H1 (cell line): ENCODE measurements at regions not wholly inside any gene's neighbourhood (a gene's known extent, or its start where the extent isn't known, plus 50 kb on each side); places are given as distances from the start of the nearest gene placed in this dataset.

Source experiments
- CTCF ChIA-PET: fragments of 300-600 bp; sonication (Branson Sonifier 250); formaldehyde crosslinking; loops from one replicate; lab custom pipeline; 2021; ENCODE audit not compliant: partially characterized antibody; lab: Charles Lee
- POLR2A ChIA-PET: fragments of 300-600 bp; sonication (Branson Sonifier 250); formaldehyde crosslinking; loops from one replicate; lab custom pipeline; 2021; ENCODE audit warnings: inconsistent platforms; ENCODE audit not compliant: partially characterized antibody; lab: Charles Lee
- DNase-seq, 2 experiments: peaks; one replicate each; pipeline versions ENCODE4 v3.0.0 to v3.0.0-alpha.2; 2010 to 2022; ENCODE audit warnings: low spot score in 2 of 2, low read depth in 1 of 2, mixed read lengths in 1 of 2
- FAIRE-seq: peaks from 2 replicates; lab custom pipeline; 2011; peaks lifted over from hg19 to GRCh38; lab: Jason Lieb, UNC
- H2AFZ ChIP-seq: 2 replicates; pipeline ENCODE4 v1.8.1; 2012; ENCODE audit warnings: low read length, inconsistent platforms
- H2AK5ac ChIP-seq: 2 replicates; pipeline ENCODE4 v1.6.1; 2013; ENCODE audit warnings: low read depth, low read length
- H2BK120ac ChIP-seq: replicated peaks from 2 replicates; pipeline ENCODE3; 2013; ENCODE audit warnings: low read depth, low read length, inconsistent platforms
- H2BK12ac ChIP-seq: 2 replicates; pipeline ENCODE4 v1.6.1; 2013; ENCODE audit warnings: low read depth, low read length
- H2BK15ac ChIP-seq: 2 replicates; pipeline ENCODE4 v1.6.1; 2013; ENCODE audit warnings: low read length
- H2BK20ac ChIP-seq: 2 replicates; pipeline ENCODE4 v1.6.1; 2013; ENCODE audit warnings: low read length
- H2BK5ac ChIP-seq: 2 replicates; pipeline ENCODE4 v1.6.1; 2013; ENCODE audit warnings: low read depth, low read length
- H3K14ac ChIP-seq: 2 replicates; pipeline ENCODE4 v1.6.1; 2013; ENCODE audit warnings: inconsistent platforms; ENCODE audit not compliant: insufficient read length
- H3K18ac ChIP-seq: 2 replicates; pipeline ENCODE4 v1.6.1; 2013; ENCODE audit warnings: low read length; ENCODE audit errors: extremely low read depth
- H3K23ac ChIP-seq: 2 replicates; pipeline ENCODE4 v1.6.1; 2013; ENCODE audit warnings: inconsistent platforms; ENCODE audit not compliant: insufficient read length
- H3K23me2 ChIP-seq: 2 replicates; pipeline ENCODE4 v1.6.1; 2013; ENCODE audit warnings: low read depth, low read length
- H3K27ac ChIP-seq: 2 replicates; pipeline ENCODE4 v1.6.1; 2011; ENCODE audit warnings: low read depth, low read length, inconsistent platforms
- H3K27me3 ChIP-seq, 4 experiments: replicated peaks in 1 of 4; 1 replicate in 1 of 4; 2 replicates in 3 of 4; pipeline versions ENCODE4 v1.6.1 to v1.8.1; 2011 to 2013; ENCODE audit warnings: low read length in 3 of 4, mild to moderate bottlenecking in 3 of 4, inconsistent platforms in 2 of 4, mixed read lengths in 2 of 4, moderate library complexity in 1 of 4; ENCODE audit not compliant: control insufficient read depth in 3 of 4, insufficient read depth in 3 of 4; ENCODE audit errors: extremely low read depth in 1 of 4
- H3K36me3 ChIP-seq, 4 experiments: 2 replicates each; pipeline versions ENCODE4 v1.6.1 to v1.8.1; 2011 to 2013; ENCODE audit warnings: mild to moderate bottlenecking in 4 of 4, low read length in 3 of 4, moderate library complexity in 2 of 4, control low read depth in 1 of 4, inconsistent platforms in 1 of 4; ENCODE audit not compliant: insufficient read depth in 4 of 4, control insufficient read depth in 2 of 4
- H3K4ac ChIP-seq: replicated peaks from 2 replicates; pipeline ENCODE3; 2013; ENCODE audit warnings: low read length, low read depth, mixed read lengths, inconsistent platforms; ENCODE audit not compliant: insufficient read length
- H3K4me1 ChIP-seq, 4 experiments: replicated peaks in 1 of 4; 1 replicate in 1 of 4; 2 replicates in 3 of 4; pipeline versions ENCODE4 v1.6.1 to v1.8.1; 2011 to 2013; ENCODE audit warnings: low read length in 3 of 4, inconsistent platforms in 2 of 4, mixed read lengths in 1 of 4; ENCODE audit not compliant: insufficient read depth in 4 of 4, control insufficient read depth in 3 of 4
- H3K4me2 ChIP-seq, 2 experiments: 2 replicates each; pipeline versions ENCODE4 v1.6.1 to v1.8.1; 2011 to 2013; ENCODE audit warnings: low read depth in 2 of 2, low read length in 2 of 2, control low read depth in 1 of 2, inconsistent platforms in 1 of 2, mild to moderate bottlenecking in 1 of 2; ENCODE audit not compliant: insufficient read depth in 1 of 2
- H3K4me3 ChIP-seq, 4 experiments: fragments of 200-600, 300-600 bp in 1 of 4; sonication (generic), shearing (Covaris generic), sonication (Bioruptor Twin) in 1 of 4; 2 replicates each; pipeline versions ENCODE4 v1.5.1 to v1.8.1; 2011 to 2016; ENCODE audit warnings: low read length in 4 of 4, low read depth in 3 of 4, control low read depth in 2 of 4, inconsistent platforms in 2 of 4, mild to moderate bottlenecking in 2 of 4, mixed read lengths in 1 of 4, moderate library complexity in 1 of 4; ENCODE audit not compliant: insufficient read depth in 2 of 4; ENCODE audit errors: extremely low read depth in 1 of 4
- H3K56ac ChIP-seq: replicated peaks from 2 replicates; pipeline ENCODE3; 2013; ENCODE audit warnings: low read depth, mild to moderate bottlenecking, mixed read lengths, low read length, inconsistent platforms; ENCODE audit not compliant: insufficient read length
- H3K79me1 ChIP-seq: 2 replicates; pipeline ENCODE4 v1.6.1; 2013; ENCODE audit warnings: low read depth, low read length, control low read depth
- H3K79me2 ChIP-seq, 2 experiments: 2 replicates each; pipeline versions ENCODE4 v1.6.1 to v1.8.1; 2012 to 2013; ENCODE audit warnings: low read length in 2 of 2, mild to moderate bottlenecking in 2 of 2, inconsistent platforms in 1 of 2; ENCODE audit not compliant: insufficient read depth in 2 of 2, control insufficient read depth in 1 of 2
- H3K9ac ChIP-seq, 4 experiments: replicated peaks in 1 of 4; 1 replicate in 1 of 4; 2 replicates in 3 of 4; pipeline versions ENCODE4 v1.6.1 to v1.8.1; 2011 to 2013; ENCODE audit warnings: low read depth in 3 of 4, low read length in 3 of 4, control low read depth in 2 of 4, mild to moderate bottlenecking in 2 of 4, moderate library complexity in 2 of 4, inconsistent platforms in 1 of 4; ENCODE audit errors: extremely low read depth in 1 of 4
- H3K9me3 ChIP-seq, 2 experiments: 2 replicates each; pipeline versions ENCODE4 v1.6.1 to v1.8.1; 2012 to 2013; ENCODE audit warnings: mild to moderate bottlenecking in 2 of 2, moderate library complexity in 2 of 2, control low read depth in 1 of 2, inconsistent platforms in 1 of 2, low read depth in 1 of 2, low read length in 1 of 2, mixed read lengths in 1 of 2; ENCODE audit not compliant: insufficient read depth in 2 of 2
- H4K20me1 ChIP-seq, 2 experiments: replicated peaks in 1 of 2; 2 replicates each; pipeline versions ENCODE3 to v1.8.1; 2011 to 2013; ENCODE audit warnings: inconsistent platforms in 2 of 2, low read length in 2 of 2, mild to moderate bottlenecking in 1 of 2; ENCODE audit not compliant: insufficient read depth in 2 of 2, control insufficient read depth in 1 of 2
- H4K5ac ChIP-seq: 2 replicates; pipeline ENCODE4 v1.6.1; 2013; ENCODE audit warnings: low read length, low read depth, mixed read lengths, inconsistent platforms; ENCODE audit not compliant: insufficient read length
- H4K8ac ChIP-seq: 2 replicates; pipeline ENCODE4 v1.8.0; 2013; ENCODE audit warnings: mild to moderate bottlenecking, moderate library complexity, low read length, inconsistent platforms; ENCODE audit not compliant: insufficient read depth; ENCODE audit errors: extremely low read depth
- H4K91ac ChIP-seq: replicated peaks from 2 replicates; pipeline ENCODE3; 2013; ENCODE audit warnings: low read length, mixed read lengths, inconsistent platforms; ENCODE audit not compliant: insufficient read length
- TEAD4 ChIP-seq: IDR thresholded peaks from 2 replicates; pipeline ENCODE4 v1.6.1; 2012; ENCODE audit warnings: low read depth, low read length, inconsistent platforms, mixed read lengths
- WGBS, 2 experiments: shearing (Covaris generic) in 1 of 2; methylation state at CpG; one replicate each; pipeline versions ENCODE4 v1.1.6 to v1.1.7; 2013 to 2015; ENCODE audit warnings: low lambda C conversion rate in 2 of 2, mixed read lengths in 2 of 2, inconsistent platforms in 1 of 2, low coverage in 1 of 2, missing lambda C conversion rate in 1 of 2; ENCODE audit not compliant: insufficient replicate concordance in 2 of 2, insufficient coverage in 1 of 2, insufficient read length in 1 of 2; ENCODE audit errors: extremely low coverage in 1 of 2, missing lambda C conversion rate in 1 of 2; 5-methylcytosine and 5-hydroxymethylcytosine counted together

DNA sequence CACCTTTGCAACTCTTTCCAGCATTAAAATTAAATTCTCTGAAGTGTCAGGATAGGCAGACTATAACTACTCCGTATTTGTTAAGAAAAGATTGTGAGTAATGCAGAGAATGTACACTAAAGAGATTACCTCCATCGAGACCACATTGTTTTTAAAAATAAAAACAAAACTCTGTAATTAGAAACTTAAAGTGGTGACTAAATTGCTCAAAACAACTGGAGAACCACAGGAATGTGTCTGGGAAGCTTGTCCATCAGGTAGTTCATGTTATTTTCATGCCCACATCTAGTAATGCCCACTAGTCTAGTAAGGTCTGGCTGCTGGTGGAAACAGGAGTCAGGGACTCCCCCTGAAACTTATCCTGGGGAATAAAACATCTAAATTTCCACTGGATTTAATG is 103.0 kb upstream of the FOXQ1 start:
- no peak overlapping the region for H3K23ac ChIP-seq
- H2BK15ac ChIP-seq = no peak overlapping the region
- H3K4me2 ChIP-seq = no peak overlapping the region
- 86% methylated on average over 2 of the region's 2 CpGs; no CpG with 5 or more reads in 1 of the 2 experiments for WGBS, 2 experiments
- H3K4me1 ChIP-seq = no peaks in the 10 kb centered on the region
- H3K23me2 ChIP-seq = no peaks in the 10 kb centered on the region
- H3K4ac ChIP-seq = no peak overlapping the region
- no peak overlapping the region for H3K4me3 ChIP-seq
- H3K27ac ChIP-seq = no peak overlapping the region
- H4K91ac ChIP-seq = no peak overlapping the region
- H3K9ac ChIP-seq = no peak overlapping the region
- H3K79me2 ChIP-seq = no peaks in the 10 kb centered on the region
- ChIA-PET CTCF (no interaction called here), POLR2A (no interaction called here)
- no peaks in the 10 kb centered on the region for H3K79me1 ChIP-seq
- H2BK20ac ChIP-seq = no peak overlapping the region
- H3K27me3 ChIP-seq = no peaks in the 10 kb centered on the region; a peak in 2 of 7 replicates
- H3K36me3 ChIP-seq = no peaks in the 10 kb centered on the region
- no peak overlapping the region for H2AFZ ChIP-seq
- no peak for FAIRE-seq
- DNase-seq = no peak
- H3K14ac ChIP-seq = no peak overlapping the region
- H4K5ac ChIP-seq = no peak overlapping the region
- H3K9me3 ChIP-seq = no peaks in the 10 kb centered on the region
- H3K18ac ChIP-seq = no peak overlapping the region
- H2AK5ac ChIP-seq = no peak overlapping the region
- H3K56ac ChIP-seq = no peak overlapping the region
- no peak overlapping the region for H2BK5ac ChIP-seq
- H2BK120ac ChIP-seq = no peak overlapping the region
- H2BK12ac ChIP-seq = no peak overlapping the region
- no peak for TF ChIP-seq TEAD4
- no peak overlapping the region for H4K8ac ChIP-seq
- peaks cover 0 to 2% of the 10 kb centered on the region in 2 experiments for H4K20me1 ChIP-seq
